SU-DHL-6 (cell line): ENCODE measurements at regions not wholly inside any gene's neighbourhood (a gene's known extent, or its start where the extent isn't known, plus 50 kb on each side); places are given as distances from the start of the nearest gene placed in this dataset.
"Not testable (repeated sequence)": the region's sequence is repeated elsewhere in the genome, so short reads cannot be mapped to it uniquely, and the experiment has no call there.

Source experiments
- H2AFZ ChIP-seq: fragments of 200-600 bp; sonication (generic); 2 replicates; pipeline ENCODE4 v1.6.1; 2014; ENCODE audit warnings: low read depth, mild to moderate bottlenecking, moderate library complexity, mixed read lengths, antibody characterized with exemption, low read length; ENCODE audit not compliant: severe bottlenecking
- H3F3A ChIP-seq: fragments of 200-600 bp; shearing (Covaris generic); 2 replicates; pipeline ENCODE4 v1.6.0; 2016; ENCODE audit warnings: antibody characterized with exemption, mild to moderate bottlenecking; ENCODE audit not compliant: insufficient read depth
- H3K27ac ChIP-seq: fragments of 200-600 bp; sonication (generic); 2 replicates; pipeline ENCODE4 v1.5.1; 2016; ENCODE audit warnings: low read depth, mild to moderate bottlenecking, low read length, moderate library complexity, mixed read lengths
- H3K27me3 ChIP-seq: fragments of 200-600 bp; sonication (generic), shearing (Covaris generic); 2 replicates; pipeline ENCODE4 v1.6.0; 2014; ENCODE audit warnings: mild to moderate bottlenecking, low read length
- H3K36me3 ChIP-seq: fragments of 200-600 bp; sonication (generic); 2 replicates; pipeline ENCODE4 v1.6.1; 2014; ENCODE audit warnings: mild to moderate bottlenecking, low read length, mixed read lengths
- H3K4me2 ChIP-seq: fragments of 300-600, 200-600 bp; shearing (Covaris generic), sonication (generic); 2 replicates; pipeline ENCODE4 v1.6.0; 2014; ENCODE audit warnings: low read length, low read depth, mild to moderate bottlenecking; ENCODE audit not compliant: poor library complexity, severe bottlenecking
- H3K4me3 ChIP-seq: fragments of 200-600 bp; sonication (generic); 2 replicates; pipeline ENCODE4 v1.5.1; 2014; ENCODE audit warnings: antibody characterized with exemption, low read length, mild to moderate bottlenecking, mixed read lengths; ENCODE audit not compliant: insufficient read depth, poor library complexity, severe bottlenecking
- H3K79me2 ChIP-seq: fragments of 200-600 bp; sonication (generic); 2 replicates; pipeline ENCODE4 v1.6.1; 2014; ENCODE audit warnings: mild to moderate bottlenecking, low read length, moderate library complexity; ENCODE audit not compliant: insufficient read depth
- H3K9ac ChIP-seq: fragments of 200-600 bp; sonication (generic); 2 replicates; pipeline ENCODE4 v1.7.0; 2014; ENCODE audit warnings: mild to moderate bottlenecking, low read length
- H3K9me2 ChIP-seq: fragments of 200-600 bp; sonication (generic); replicated peaks from 2 replicates; pipeline ENCODE4 v1.6.1; 2014; ENCODE audit warnings: low read length; ENCODE audit not compliant: insufficient read depth
- H3K9me3 ChIP-seq: fragments of 200-600 bp; sonication (generic); 2 replicates; pipeline ENCODE4 v1.6.1; 2014; ENCODE audit warnings: low read length, mixed read lengths; ENCODE audit not compliant: insufficient read depth
- H4K20me1 ChIP-seq: fragments of 200-600 bp; sonication (generic); 2 replicates; pipeline ENCODE4 v1.6.1; 2014; ENCODE audit warnings: low read depth, mild to moderate bottlenecking, antibody characterized with exemption, low read length, moderate library complexity, mixed read lengths
- CTCF ChIP-seq: fragments of 200-600 bp; sonication (generic); IDR thresholded peaks from one replicate; pipeline ENCODE4 v1.5.1; 2017; ENCODE audit warnings: antibody characterized with exemption, mild to moderate bottlenecking, low read length, moderate library complexity; ENCODE audit not compliant: insufficient read depth, poor library complexity, severe bottlenecking
- EZH2phosphoT487 ChIP-seq: fragments of 200-600 bp; sonication (generic), shearing (Covaris generic); conservative IDR thresholded peaks from 2 replicates; pipeline ENCODE4 v1.6.1; 2018; ENCODE audit warnings: mild to moderate bottlenecking, antibody characterized with exemption, low read length, moderate library complexity, mixed read lengths

- Histone ChIP-seq H3K9me2 (no peaks in the 10 kb centered on the region), H3K27ac (no peak overlapping the region), H3K4me2 (no peak overlapping the region), H3K4me3 (no peak overlapping the region), H3K79me2 (no peaks in the 10 kb centered on the region), H3K9me3 (no peaks in the 10 kb centered on the region), H4K20me1 (no peaks in the 10 kb centered on the region), H2AFZ (no peak overlapping the region), H3K36me3 (no peaks in the 10 kb centered on the region), H3K9ac (no peak overlapping the region), H3K27me3 (no peaks in the 10 kb centered on the region), H3F3A (no peaks in the 10 kb centered on the region)
- no peak for TF ChIP-seq EZH2phosphoT487
Observed at GRCh38 chr11:42992594-42992993, 319.2 kb upstream of the API5 start.

- TF ChIP-seq CTCF = no peak
- no peak for TF ChIP-seq EZH2phosphoT487
Observed at GRCh38 chr11:42996421-42997307, 315.1 kb upstream of the API5 start.

GRCh38 chr11:43004879-43005278 is 306.9 kb upstream of the API5 start:
- H3K9me2 ChIP-seq, H3K4me3 ChIP-seq, H3K27ac ChIP-seq, H3F3A ChIP-seq, H3K9me3 ChIP-seq, H3K9ac ChIP-seq, H3K79me2 ChIP-seq, H4K20me1 ChIP-seq, H3K27me3 ChIP-seq, H3K4me2 ChIP-seq, H3K36me3 ChIP-seq, H2AFZ ChIP-seq: not testable (repeated sequence)

More at GRCh38 chr11:42996421-42997307, 315.1 kb upstream of the API5 start:
- Histone ChIP-seq H3K36me3 (no peaks in the 10 kb centered on the region), H3K9me2 (no peaks in the 10 kb centered on the region), H2AFZ (no peak overlapping the region), H3K4me3 (no peak overlapping the region), H3K9me3 (no peaks in the 10 kb centered on the region), H3K27ac (no peak overlapping the region), H3K4me2 (no peak overlapping the region), H3K9ac (no peak overlapping the region), H3K79me2 (no peaks in the 10 kb centered on the region), H3F3A (no peaks in the 10 kb centered on the region), H4K20me1 (no peaks in the 10 kb centered on the region), H3K27me3 (no peaks in the 10 kb centered on the region)

GRCh38 chr11:43010042-43010441 is 301.8 kb upstream of the API5 start:
- Histone ChIP-seq H3K27ac (no peak overlapping the region), H2AFZ (no peak overlapping the region), H4K20me1 (no peaks in the 10 kb centered on the region), H3K36me3 (no peaks in the 10 kb centered on the region), H3K4me3 (no peak overlapping the region), H3K9me3 (peaks cover 4% of the 10 kb centered on the region; the same call in 1 of the 2 replicates), H3K9me2 (no peaks in the 10 kb centered on the region), H3K27me3 (no peaks in the 10 kb centered on the region), H3K4me2 (no peak overlapping the region), H3K9ac (no peak overlapping the region), H3K79me2 (no peaks in the 10 kb centered on the region), H3F3A (no peaks in the 10 kb centered on the region)
- TF ChIP-seq CTCF (no peak), EZH2phosphoT487 (no peak)
